ENCODE measurements at regions not wholly inside any gene's neighbourhood (a gene's known extent, or its start where the extent isn't known, plus 50 kb on each side); places are given as distances from the start of the nearest gene placed in this dataset.

DNA sequence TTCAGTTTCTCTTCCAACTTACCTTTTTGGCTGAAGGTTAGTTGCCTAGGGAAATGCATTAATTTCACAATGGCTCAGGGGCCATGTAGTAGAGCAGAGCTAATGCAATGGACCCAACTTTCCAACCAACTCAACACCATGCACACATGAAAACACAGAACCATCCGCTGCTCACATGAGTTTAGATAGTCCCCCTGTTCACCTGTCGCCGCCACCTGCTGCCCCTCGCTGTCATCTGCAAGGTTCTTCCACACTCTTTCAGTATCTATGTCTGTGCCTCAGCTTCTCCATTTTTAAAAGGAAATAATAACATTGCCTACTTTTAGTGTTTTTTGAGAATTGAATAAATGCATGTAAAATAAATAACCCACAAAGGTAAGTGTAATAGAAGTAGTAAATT lies 585.6 kb downstream of the ETNK1 start:
- no peaks in the 10 kb centered on the region for H3K36me3 ChIP-seq
- TF ChIP-seq POLR2AphosphoS5 (IDR thresholded peaks at IDR 0.05) (no peak), POLR2A (IDR thresholded peaks at IDR 0.05) (no peak), EP300 (IDR thresholded peaks at IDR 0.05; ENCODE audit: low read depth) (no peak)
- TF ChIP-seq, protein P1, sequence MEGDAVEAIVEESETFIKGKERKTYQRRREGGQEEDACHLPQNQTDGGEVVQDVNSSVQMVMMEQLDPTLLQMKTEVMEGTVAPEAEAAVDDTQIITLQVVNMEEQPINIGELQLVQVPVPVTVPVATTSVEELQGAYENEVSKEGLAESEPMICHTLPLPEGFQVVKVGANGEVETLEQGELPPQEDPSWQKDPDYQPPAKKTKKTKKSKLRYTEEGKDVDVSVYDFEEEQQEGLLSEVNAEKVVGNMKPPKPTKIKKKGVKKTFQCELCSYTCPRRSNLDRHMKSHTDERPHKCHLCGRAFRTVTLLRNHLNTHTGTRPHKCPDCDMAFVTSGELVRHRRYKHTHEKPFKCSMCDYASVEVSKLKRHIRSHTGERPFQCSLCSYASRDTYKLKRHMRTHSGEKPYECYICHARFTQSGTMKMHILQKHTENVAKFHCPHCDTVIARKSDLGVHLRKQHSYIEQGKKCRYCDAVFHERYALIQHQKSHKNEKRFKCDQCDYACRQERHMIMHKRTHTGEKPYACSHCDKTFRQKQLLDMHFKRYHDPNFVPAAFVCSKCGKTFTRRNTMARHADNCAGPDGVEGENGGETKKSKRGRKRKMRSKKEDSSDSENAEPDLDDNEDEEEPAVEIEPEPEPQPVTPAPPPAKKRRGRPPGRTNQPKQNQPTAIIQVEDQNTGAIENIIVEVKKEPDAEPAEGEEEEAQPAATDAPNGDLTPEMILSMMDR (IDR thresholded peaks at IDR 0.05), result no peak
- in situ Hi-C loops (cut with MboI; ENCODE audit: low pct_ligation_motif_present in 1 of 4, low pct_unique_long_range_greater_than_20kb in 1 of 4, low sequenced_read_pairs in 3 of 4), result loop anchor here in 2 of 4 donors (25.0 kb wide), 2 partner anchors 1377 to 1627 kb away; no protein-coding TSS in a partner anchor
- DNase-seq, result no peak
- no peak overlapping the region for H3K4me3 ChIP-seq
- WGBS, 2 donors (ENCODE audit: low coverage in 1 of 2), result 99 to 100% methylated on average over 4 of the region's 4 CpGs
- H3K27me3 ChIP-seq, result no peaks in the 10 kb centered on the region
- intact Hi-C loops (cut with DNase I; ENCODE audit: low total_unique reads), result no loop called here
- no peaks in the 10 kb centered on the region for H3K9me3 ChIP-seq
- H3K4me1 ChIP-seq, result no peaks in the 10 kb centered on the region
- no peak overlapping the region for H3K27ac ChIP-seq

DNA sequence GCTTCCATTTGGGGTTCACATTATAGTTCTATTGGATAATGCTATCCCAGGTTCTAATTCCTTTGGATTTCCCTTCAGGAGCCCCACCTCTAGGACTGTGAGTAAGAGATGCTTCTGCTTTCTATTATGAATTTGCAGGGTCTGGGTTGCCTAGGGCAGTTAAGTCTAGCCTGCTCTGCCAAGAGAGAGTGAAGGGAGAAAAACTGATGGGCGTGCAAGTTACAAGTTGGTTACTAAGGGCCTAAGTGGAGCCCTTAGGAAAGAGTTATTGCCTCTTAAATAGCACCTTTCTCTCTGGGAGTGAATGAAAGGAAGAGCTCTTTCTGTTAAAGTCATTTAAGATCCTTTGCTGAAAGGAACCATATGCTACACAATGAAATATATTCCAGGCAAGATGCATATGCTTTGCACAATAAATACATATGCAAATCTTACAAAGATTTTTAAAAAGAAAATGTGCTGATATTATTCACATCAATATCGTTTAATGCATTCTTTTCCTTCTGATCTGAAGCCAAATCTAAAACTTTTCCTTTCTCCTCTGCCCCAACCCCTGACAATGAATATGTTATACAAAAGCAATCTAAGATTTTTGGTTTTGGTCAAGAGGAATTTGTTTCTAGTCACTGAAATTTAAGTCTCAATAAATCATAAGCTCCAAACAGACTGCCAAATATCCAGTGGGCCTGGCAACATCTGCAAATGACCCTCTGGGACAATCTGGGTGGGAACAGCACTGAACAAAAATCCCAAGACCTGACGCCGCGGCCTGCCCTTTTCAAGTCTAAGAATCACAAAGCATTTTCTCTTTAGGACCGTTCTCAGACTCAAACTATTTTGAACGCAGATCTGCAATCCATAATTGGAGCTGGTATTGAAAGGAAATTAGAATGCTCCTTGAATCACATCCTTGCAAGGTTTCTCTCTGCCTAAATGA lies 586.7 kb downstream of the ETNK1 start:
- WGBS, 2 donors (ENCODE audit: low coverage in 1 of 2), result 82 to 83% methylated on average over 2 to 7 of the region's 7 CpGs
- TF ChIP-seq, protein P1 (IDR thresholded peaks at IDR 0.05), result no peak
- TF ChIP-seq POLR2A (IDR thresholded peaks at IDR 0.05) (no peak), EP300 (IDR thresholded peaks at IDR 0.05; ENCODE audit: low read depth) (no peak), POLR2AphosphoS5 (IDR thresholded peaks at IDR 0.05) (no peak)
- intact Hi-C loops (cut with DNase I; ENCODE audit: low total_unique reads) (no loop called here), in situ Hi-C loops (cut with MboI; ENCODE audit: low pct_ligation_motif_present in 1 of 4, low pct_unique_long_range_greater_than_20kb in 1 of 4, low sequenced_read_pairs in 3 of 4) (loop anchor here in 2 of 4 donors (25.0 kb wide), 2 partner anchors 1376 to 1626 kb away; no protein-coding TSS in a partner anchor)
- no peak for DNase-seq
- no peaks in the 10 kb centered on the region for H3K36me3 ChIP-seq
- H3K27me3 ChIP-seq, result no peaks in the 10 kb centered on the region
- H3K9me3 ChIP-seq, result no peaks in the 10 kb centered on the region
- no peak overlapping the region for H3K4me3 ChIP-seq
- no peak overlapping the region for H3K27ac ChIP-seq
- no peaks in the 10 kb centered on the region for H3K4me1 ChIP-seq

GRCh38 chr12:23217158-23217557 lies 592.2 kb downstream of the ETNK1 start:
- in situ Hi-C loops (cut with MboI; ENCODE audit: low pct_ligation_motif_present in 1 of 4, low pct_unique_long_range_greater_than_20kb in 1 of 4, low sequenced_read_pairs in 3 of 4) (loop anchor here in 2 of 4 donors (25.0 kb wide), 2 partner anchors 1370 to 1620 kb away; no protein-coding TSS in a partner anchor), intact Hi-C loops (cut with DNase I; ENCODE audit: low total_unique reads) (no loop called here)
- Histone ChIP-seq H3K9me3 (no peaks in the 10 kb centered on the region), H3K27me3 (no peaks in the 10 kb centered on the region), H3K4me3 (no peak overlapping the region), H3K27ac (no peak overlapping the region), H3K4me1 (no peaks in the 10 kb centered on the region), H3K36me3 (no peaks in the 10 kb centered on the region)
- no peak for DNase-seq
- no peak for TF ChIP-seq POLR2A (IDR thresholded peaks at IDR 0.05)
- no peak for TF ChIP-seq POLR2AphosphoS5 (IDR thresholded peaks at IDR 0.05)
- TF ChIP-seq, protein P1 (IDR thresholded peaks at IDR 0.05), result no peak
- TF ChIP-seq EP300 (IDR thresholded peaks at IDR 0.05; ENCODE audit: low read depth), result no peak

DNA sequence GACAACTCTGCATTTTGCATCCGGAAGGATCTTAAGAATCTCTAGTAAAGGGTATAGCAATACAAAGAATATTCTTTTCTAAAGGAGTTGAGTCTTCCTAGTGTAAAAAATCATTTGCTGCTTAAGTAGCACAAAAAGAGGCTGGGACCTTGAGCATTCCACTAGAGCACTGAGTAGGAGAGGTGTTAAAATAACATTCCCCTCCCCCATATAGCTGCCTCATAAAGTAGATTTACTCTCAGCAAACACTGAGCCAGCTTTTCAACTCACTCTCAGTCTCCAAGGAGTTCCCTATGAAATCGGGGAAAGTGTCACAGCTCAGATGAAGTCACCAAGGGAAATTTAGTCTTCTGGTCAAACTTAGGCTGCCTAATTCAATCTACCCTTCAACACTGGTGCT lies 592.7 kb downstream of the ETNK1 start:
- no peaks in the 10 kb centered on the region for H3K4me1 ChIP-seq
- TF ChIP-seq POLR2A (IDR thresholded peaks at IDR 0.05), result no peak
- no peak for TF ChIP-seq POLR2AphosphoS5 (IDR thresholded peaks at IDR 0.05)
- TF ChIP-seq EP300 (IDR thresholded peaks at IDR 0.05; ENCODE audit: low read depth), result no peak
- TF ChIP-seq, protein P1 (IDR thresholded peaks at IDR 0.05), result no peak
- no peaks in the 10 kb centered on the region for H3K27me3 ChIP-seq
- no peaks in the 10 kb centered on the region for H3K36me3 ChIP-seq
- WGBS, 2 donors (ENCODE audit: low coverage in 1 of 2), result 63 to 66% methylated on average over 2 of the region's 2 CpGs
- DNase-seq, result no peak
- H3K4me3 ChIP-seq, result no peak overlapping the region
- no peaks in the 10 kb centered on the region for H3K9me3 ChIP-seq
- in situ Hi-C loops (cut with MboI; ENCODE audit: low pct_ligation_motif_present in 1 of 4, low pct_unique_long_range_greater_than_20kb in 1 of 4, low sequenced_read_pairs in 3 of 4) (loop anchor here in 2 of 4 donors (25.0 kb wide), 2 partner anchors 1370 to 1620 kb away; no protein-coding TSS in a partner anchor), intact Hi-C loops (cut with DNase I; ENCODE audit: low total_unique reads) (no loop called here)
- no peak overlapping the region for H3K27ac ChIP-seq
